Colonic mucosa (tissue), 4 donors: ENCODE measurements at regions not wholly inside any gene's neighbourhood (a gene's known extent, or its start where the extent isn't known, plus 50 kb on each side); places are given as distances from the start of the nearest gene placed in this dataset.

Experiments
- DNase-seq: peaks from one replicate; pipeline ENCODE4 v3.0.0-alpha.2; 2020
- H3K27ac ChIP-seq: fragments of 200-600 bp; one replicate; pipeline ENCODE4 v1.8.0; 2021
- H3K27me3 ChIP-seq: fragments of 200-600 bp; one replicate; pipeline ENCODE4 v1.8.0; 2021
- H3K36me3 ChIP-seq: fragments of 200-600 bp; one replicate; pipeline ENCODE4 v1.8.0; 2021
- H3K4me1 ChIP-seq: fragments of 200-600 bp; one replicate; pipeline ENCODE4 v1.8.0; 2021; ENCODE audit warnings: mild to moderate bottlenecking
- H3K4me3 ChIP-seq: fragments of 200-600 bp; one replicate; pipeline ENCODE4 v1.8.0; 2021
- H3K9ac ChIP-seq, 2 donors: one replicate each; pipeline ENCODE4 v1.7.0; 2013; ENCODE audit warnings: control low read depth in 2 of 2, low read depth in 2 of 2, low read length in 2 of 2
- H3K9me3 ChIP-seq: fragments of 200-600 bp; one replicate; pipeline ENCODE4 v1.8.0; 2021
- intact Hi-C: fragments of 100-400 bp; cut with DNase I; formaldehyde crosslinking; loops from one replicate; pipeline ENCODE4 v1.14.1; 2022
- TF ChIP-seq, protein P1 (sequence below): fragments of 200-600 bp; IDR thresholded peaks from one replicate; pipeline ENCODE4 v1.8.0; 2022; ENCODE audit warnings: antibody characterized with exemption, mild to moderate bottlenecking
- donor health status: healthy.
- donor health status: DM: no; HTN: no; CAD: no.
- donor health status: DM: no; HTN: no; CAD: no.

DNA sequence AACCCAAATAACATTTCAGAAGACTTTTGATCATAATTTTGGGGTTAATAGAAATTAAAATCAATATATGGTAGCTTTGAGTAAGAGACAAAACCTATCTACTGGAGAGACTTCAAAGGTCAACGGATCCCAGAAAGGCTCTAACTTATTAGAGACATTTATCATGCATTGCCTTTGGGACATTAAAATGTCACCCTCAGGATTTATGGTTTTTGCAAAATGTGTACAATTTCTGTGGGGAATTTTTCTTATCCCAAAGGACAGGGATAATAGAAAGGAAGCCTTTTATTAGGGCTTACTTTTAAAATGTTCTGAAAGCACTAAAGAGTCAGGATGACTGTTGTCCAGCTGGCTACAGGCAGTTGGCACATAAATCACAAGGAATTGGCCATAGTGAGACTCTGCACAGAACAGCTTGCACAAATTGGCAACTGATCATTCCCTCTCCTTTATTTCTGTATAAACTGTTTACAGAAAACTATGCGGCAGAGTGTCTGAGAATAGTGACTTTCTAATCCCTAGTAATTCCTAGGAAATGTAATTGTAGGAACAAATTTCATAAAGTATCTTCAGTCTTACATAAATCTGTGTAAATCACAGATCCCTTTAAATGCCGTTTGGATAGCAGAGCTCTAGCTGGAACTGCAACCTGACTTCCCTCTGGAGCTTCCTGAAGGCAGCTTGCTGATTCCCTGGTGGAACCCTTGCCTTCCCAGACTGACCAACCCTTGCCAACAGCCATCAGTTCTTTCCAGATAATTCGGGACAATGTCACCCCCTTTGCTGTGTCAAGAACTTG lies 201.1 kb upstream of the PREP start:
- intact Hi-C loops, result no loop called here
- Histone ChIP-seq H3K9me3 (no peaks in the 10 kb centered on the region), H3K27me3 (no peaks in the 10 kb centered on the region), H3K27ac (no peak overlapping the region), H3K9ac (no peak overlapping the region), H3K4me3 (no peak overlapping the region), H3K4me1 (peaks cover 6% of the 10 kb centered on the region), H3K36me3 (no peaks in the 10 kb centered on the region)
- TF ChIP-seq, protein P1, sequence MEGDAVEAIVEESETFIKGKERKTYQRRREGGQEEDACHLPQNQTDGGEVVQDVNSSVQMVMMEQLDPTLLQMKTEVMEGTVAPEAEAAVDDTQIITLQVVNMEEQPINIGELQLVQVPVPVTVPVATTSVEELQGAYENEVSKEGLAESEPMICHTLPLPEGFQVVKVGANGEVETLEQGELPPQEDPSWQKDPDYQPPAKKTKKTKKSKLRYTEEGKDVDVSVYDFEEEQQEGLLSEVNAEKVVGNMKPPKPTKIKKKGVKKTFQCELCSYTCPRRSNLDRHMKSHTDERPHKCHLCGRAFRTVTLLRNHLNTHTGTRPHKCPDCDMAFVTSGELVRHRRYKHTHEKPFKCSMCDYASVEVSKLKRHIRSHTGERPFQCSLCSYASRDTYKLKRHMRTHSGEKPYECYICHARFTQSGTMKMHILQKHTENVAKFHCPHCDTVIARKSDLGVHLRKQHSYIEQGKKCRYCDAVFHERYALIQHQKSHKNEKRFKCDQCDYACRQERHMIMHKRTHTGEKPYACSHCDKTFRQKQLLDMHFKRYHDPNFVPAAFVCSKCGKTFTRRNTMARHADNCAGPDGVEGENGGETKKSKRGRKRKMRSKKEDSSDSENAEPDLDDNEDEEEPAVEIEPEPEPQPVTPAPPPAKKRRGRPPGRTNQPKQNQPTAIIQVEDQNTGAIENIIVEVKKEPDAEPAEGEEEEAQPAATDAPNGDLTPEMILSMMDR, result no peak
- peak; percentile 35 for DNase-seq

DNA sequence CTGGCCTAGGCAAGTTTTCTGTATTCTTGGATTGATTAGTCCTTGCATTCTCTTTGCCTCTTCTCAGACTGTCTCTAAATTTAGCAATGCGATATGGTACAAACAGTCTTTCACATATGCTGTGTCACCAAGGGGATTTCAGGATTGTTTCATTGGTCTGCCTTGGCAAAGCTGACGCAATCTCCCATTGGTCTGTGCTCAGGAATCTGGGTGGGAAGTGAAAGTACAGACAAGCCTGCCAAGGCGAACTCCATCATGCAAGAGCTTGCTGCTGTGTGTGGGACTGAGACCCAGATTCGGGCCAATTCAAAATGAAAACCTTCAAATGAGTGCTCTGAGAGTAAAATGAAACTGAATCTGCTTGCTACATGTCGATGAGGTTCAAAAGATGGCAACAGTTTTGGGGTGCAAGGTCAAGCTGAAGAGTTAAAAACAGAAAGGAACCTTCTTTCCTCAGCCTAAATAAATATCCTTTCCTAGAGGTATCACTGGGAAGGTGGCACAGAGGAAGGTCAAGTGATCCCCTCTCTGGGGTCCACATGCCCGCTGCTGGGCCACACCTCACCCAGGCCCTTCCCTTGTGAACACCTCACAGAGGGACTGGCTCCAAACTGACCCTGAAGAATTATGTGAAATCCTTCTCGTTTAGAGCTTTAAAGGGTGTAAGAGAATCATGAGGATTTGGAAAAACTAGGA lies 198.8 kb upstream of the PREP start:
- H3K4me1 ChIP-seq, result peaks cover 1% of the 10 kb centered on the region
- peak overlapping the region; percentile 29 for H3K27ac ChIP-seq
- H3K4me3 ChIP-seq, result no peak overlapping the region
- no peaks in the 10 kb centered on the region for H3K36me3 ChIP-seq
- H3K9me3 ChIP-seq, result no peaks in the 10 kb centered on the region
- intact Hi-C loops, result no loop called here
- peak; percentile 44 for DNase-seq
- no peaks in the 10 kb centered on the region for H3K27me3 ChIP-seq
- no peak overlapping the region for H3K9ac ChIP-seq
- TF ChIP-seq, protein P1, result no peak

DNA sequence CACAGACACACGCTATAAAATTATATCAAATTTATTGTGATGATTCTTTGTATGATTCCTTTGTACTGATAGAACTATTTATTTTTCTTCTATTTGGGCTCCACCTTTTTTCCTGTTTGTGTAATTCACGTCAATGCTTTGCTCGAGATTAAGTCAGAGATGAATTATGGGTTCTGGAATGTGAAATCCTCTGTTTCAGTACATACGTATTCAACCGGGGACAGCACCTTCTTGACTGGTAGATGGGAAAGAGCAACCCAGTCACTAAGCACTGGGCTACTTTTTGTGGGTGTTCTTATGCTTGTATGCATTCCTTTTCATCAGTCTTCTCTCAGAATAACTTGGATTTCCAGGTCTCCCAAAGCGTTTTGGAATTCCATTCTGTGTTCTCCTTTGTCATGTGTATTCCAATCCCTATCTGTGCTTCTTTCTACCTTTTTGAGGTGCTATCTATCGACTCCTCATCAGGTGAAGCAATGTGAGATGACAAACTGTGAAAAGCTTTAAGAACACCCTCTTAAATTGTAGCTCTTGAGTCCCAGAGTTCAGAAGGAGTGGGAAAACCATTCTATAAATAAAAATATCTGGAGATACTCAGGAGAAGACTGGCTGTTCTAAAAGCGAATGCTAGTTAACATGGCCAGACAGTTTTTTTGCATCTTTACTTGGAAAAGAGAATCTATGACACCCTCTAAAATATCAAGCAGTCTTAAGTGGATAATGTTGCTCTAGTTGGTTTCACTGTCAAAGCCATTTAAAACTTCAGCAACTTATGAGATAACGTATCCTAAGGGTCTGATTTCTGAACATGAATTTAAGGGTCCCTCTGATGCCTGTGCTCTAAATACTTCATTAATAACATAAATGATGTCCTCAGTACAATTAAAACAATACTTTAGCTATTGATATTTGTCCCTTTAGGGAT lies 197.7 kb upstream of the PREP start:
- Histone ChIP-seq H3K4me3 (no peak overlapping the region), H3K9ac (no peak overlapping the region), H3K9me3 (no peaks in the 10 kb centered on the region), H3K36me3 (no peaks in the 10 kb centered on the region), H3K4me1 (no peaks in the 10 kb centered on the region), H3K27me3 (no peaks in the 10 kb centered on the region), H3K27ac (peak overlapping the region; percentile 9)
- TF ChIP-seq, protein P1, result no peak
- intact Hi-C loops, result no loop called here
- no peak for DNase-seq

DNA sequence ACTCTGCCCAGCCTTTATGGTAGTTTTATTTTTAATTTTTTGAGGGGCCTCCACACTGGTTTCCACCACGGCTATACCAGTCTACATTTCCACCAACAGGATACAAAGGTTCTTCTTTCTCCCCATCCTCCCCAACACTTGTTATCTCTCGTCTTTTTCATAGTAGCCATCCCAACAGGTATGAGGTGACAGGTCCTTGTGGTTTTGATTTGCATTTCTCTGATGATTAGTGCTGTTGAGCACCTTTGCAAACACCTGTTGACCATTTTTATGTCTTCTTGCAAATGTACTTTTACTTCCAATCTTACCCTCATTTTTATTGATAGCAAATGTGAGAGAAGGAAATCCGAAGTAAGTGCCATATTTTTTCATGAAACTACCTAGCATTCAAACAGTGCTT lies 195.4 kb upstream of the PREP start:
- Histone ChIP-seq H3K27me3 (no peaks in the 10 kb centered on the region), H3K4me1 (no peaks in the 10 kb centered on the region), H3K9ac (no peak overlapping the region), H3K9me3 (no peaks in the 10 kb centered on the region), H3K4me3 (no peak overlapping the region), H3K27ac (no peak overlapping the region), H3K36me3 (no peaks in the 10 kb centered on the region)
- DNase-seq, result no peak
- intact Hi-C loops, result no loop called here
- TF ChIP-seq, protein P1, result no peak

DNA sequence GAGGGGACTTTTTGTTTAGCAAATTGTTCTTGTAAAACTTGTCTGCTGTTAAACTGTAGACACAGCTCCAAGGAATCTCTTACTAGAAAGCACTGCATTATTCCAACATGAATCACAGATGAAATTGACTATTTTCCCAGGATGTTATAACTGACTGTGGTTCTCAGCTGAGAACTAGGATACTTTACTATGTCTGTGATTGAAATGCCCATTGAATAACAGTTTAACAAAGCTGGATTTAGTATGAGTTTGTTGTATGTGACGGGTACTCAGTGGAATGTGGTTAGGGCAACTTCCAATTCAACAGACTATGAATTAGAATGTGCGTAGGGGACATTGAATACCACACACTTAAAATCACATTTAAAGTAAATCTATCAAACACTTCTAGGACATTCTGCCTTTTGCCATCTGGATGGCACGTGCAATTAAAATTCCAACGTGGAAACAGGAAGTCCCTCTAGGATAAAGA lies 193.4 kb upstream of the PREP start:
- Histone ChIP-seq H3K9ac (no peak overlapping the region), H3K36me3 (no peaks in the 10 kb centered on the region), H3K27me3 (no peaks in the 10 kb centered on the region), H3K9me3 (no peaks in the 10 kb centered on the region), H3K4me3 (no peak overlapping the region), H3K4me1 (no peaks in the 10 kb centered on the region), H3K27ac (no peak overlapping the region)
- intact Hi-C loops, result no loop called here
- TF ChIP-seq, protein P1, result no peak
- no peak for DNase-seq
